ENCODE measurements at regions not wholly inside any gene's neighbourhood (a gene's known extent, or its start where the extent isn't known, plus 50 kb on each side); places are given as distances from the start of the nearest gene placed in this dataset.
"Not testable (repeated sequence)": the region's sequence is repeated elsewhere in the genome, so short reads cannot be mapped to it uniquely, and the experiment has no call there.

GRCh38 chr2:63696496-63696895, 107.7 kb downstream of the MDH1 start:
- no peak for DNase-seq

GRCh38 chr2:63697160-63697559, 108.4 kb downstream of the MDH1 start:
- DNase-seq = no peak

GRCh38 chr2:63698786-63699548, 110.2 kb downstream of the MDH1 start:
- peak; percentile 27 for DNase-seq

GRCh38 chr2:63699549-63699839, 110.7 kb downstream of the MDH1 start:
- DNase-seq = no peak

- DNase-seq = no peak
Observed at GRCh38 chr2:63700271-63700670, 111.5 kb downstream of the MDH1 start.

GRCh38 chr2:63701406-63701805, 112.6 kb downstream of the MDH1 start:
- no peak for DNase-seq

- DNase-seq = not testable (repeated sequence)
Observed at GRCh38 chr2:63706084-63706483, 117.3 kb downstream of the MDH1 start.

- DNase-seq = no peak
Observed at GRCh38 chr2:63710732-63711131, 122.0 kb downstream of the MDH1 start.

GRCh38 chr2:63712748-63713147, 124.0 kb downstream of the MDH1 start:
- DNase-seq = no peak

- DNase-seq = no peak
Observed at GRCh38 chr2:63716146-63716545, 125.5 kb upstream of the UGP2 start.

GRCh38 chr2:63719052-63719451, 122.6 kb upstream of the UGP2 start:
- DNase-seq = no peak

- no peak for DNase-seq
Observed at GRCh38 chr2:63721082-63721424, 120.6 kb upstream of the UGP2 start.

- DNase-seq = not testable (repeated sequence)
Observed at GRCh38 chr2:63722284-63722683, 119.4 kb upstream of the UGP2 start.

- no peak for DNase-seq
Observed at GRCh38 chr2:63723709-63724108, 118.0 kb upstream of the UGP2 start.

GRCh38 chr2:63725212-63725611, 116.5 kb upstream of the UGP2 start:
- DNase-seq = not testable (repeated sequence)

- DNase-seq = no peak
Observed at GRCh38 chr2:63729362-63729761, 112.3 kb upstream of the UGP2 start.

- DNase-seq = no peak
Observed at GRCh38 chr2:63729831-63730230, 111.9 kb upstream of the UGP2 start.

GRCh38 chr2:63734510-63734909, 107.2 kb upstream of the UGP2 start:
- no peak for DNase-seq

GRCh38 chr2:63735263-63735662, 106.4 kb upstream of the UGP2 start:
- no peak for DNase-seq

- DNase-seq = no peak
Observed at GRCh38 chr2:63735931-63736330, 105.8 kb upstream of the UGP2 start.

- no peak for DNase-seq
Observed at GRCh38 chr2:63736354-63736753, 105.3 kb upstream of the UGP2 start.

- no peak for DNase-seq
Observed at GRCh38 chr2:63737081-63737751, 104.5 kb upstream of the UGP2 start.

GRCh38 chr2:63738019-63738418, 103.7 kb upstream of the UGP2 start:
- no peak for DNase-seq

- not testable (repeated sequence) for DNase-seq
Observed at GRCh38 chr2:63739180-63739579, 102.5 kb upstream of the UGP2 start.

GRCh38 chr2:63740020-63740419, 101.7 kb upstream of the UGP2 start:
- DNase-seq = no peak
